ENCODE measurements at regions not wholly inside any gene's neighbourhood (a gene's known extent, or its start where the extent isn't known, plus 50 kb on each side); places are given as distances from the start of the nearest gene placed in this dataset.

GRCh38 chr7:46127814-46128213, 206.7 kb upstream of the IGFBP3 start:
- no peaks in the 10 kb centered on the region for H3K27me3 ChIP-seq (ENCODE audit: control insufficient read depth, insufficient read depth, low read length)
- intact Hi-C loops (cut with micrococcal nuclease) = no loop called here
- no peak for TF ChIP-seq CTCF (IDR thresholded peaks at IDR 0.05)
- WGBS (ENCODE audit: insufficient coverage) = 67% methylated on average over 1 of the region's 2 CpGs
- Mint-ChIP-seq H3K4me1 (no peaks in the 10 kb centered on the region), H3K36me3 (no peaks in the 10 kb centered on the region), H3K4me3 (no peak overlapping the region), H3K27ac (no peak overlapping the region), H3K9me3 (peaks cover 7 to 8% of the 10 kb centered on the region in 2 donors), H3K27me3 (ENCODE audit: low read depth in 2 of 2) (no peaks in the 10 kb centered on the region)
- no peak overlapping the region for H3K4me3 ChIP-seq (ENCODE audit: low read length)
- no peaks in the 10 kb centered on the region for H3K36me3 ChIP-seq (ENCODE audit: control insufficient read depth, insufficient read depth, low read length)
- no peaks in the 10 kb centered on the region for H3K9me3 ChIP-seq (ENCODE audit: control insufficient read depth, insufficient read depth, low read length)
- DNase-seq = no peak
- no peaks in the 10 kb centered on the region for H3K4me1 ChIP-seq (ENCODE audit: control insufficient read depth, insufficient read depth, low read length)
- ATAC-seq = no peak
- no peak overlapping the region for H3K27ac ChIP-seq (ENCODE audit: low read length)

- DNase-seq = no peak
- Mint-ChIP-seq H3K27me3 (ENCODE audit: low read depth in 2 of 2) (no peaks in the 10 kb centered on the region), H3K9me3 (peaks cover 7 to 8% of the 10 kb centered on the region in 2 donors), H3K4me1 (no peaks in the 10 kb centered on the region), H3K36me3 (no peaks in the 10 kb centered on the region), H3K4me3 (no peak overlapping the region), H3K27ac (no peak overlapping the region)
- Histone ChIP-seq H3K27me3 (ENCODE audit: control insufficient read depth, insufficient read depth, low read length) (no peaks in the 10 kb centered on the region), H3K27ac (ENCODE audit: low read length) (no peak overlapping the region), H3K4me1 (ENCODE audit: control insufficient read depth, insufficient read depth, low read length) (no peaks in the 10 kb centered on the region), H3K36me3 (ENCODE audit: control insufficient read depth, insufficient read depth, low read length) (no peaks in the 10 kb centered on the region), H3K4me3 (ENCODE audit: low read length) (no peak overlapping the region), H3K9me3 (ENCODE audit: control insufficient read depth, insufficient read depth, low read length) (no peaks in the 10 kb centered on the region)
- intact Hi-C loops (cut with micrococcal nuclease) = no loop called here
- WGBS (ENCODE audit: insufficient coverage) = 50% methylated on average over 2 of the region's 2 CpGs
- no peak for ATAC-seq
- no peak for TF ChIP-seq CTCF (IDR thresholded peaks at IDR 0.05)
Observed at GRCh38 chr7:46126675-46127300, 205.7 kb upstream of the IGFBP3 start.

- no peak overlapping the region for H3K4me3 Mint-ChIP-seq
- H3K27ac Mint-ChIP-seq = no peak overlapping the region
- Histone ChIP-seq H3K4me3 (ENCODE audit: low read length) (no peak overlapping the region), H3K4me1 (ENCODE audit: control insufficient read depth, insufficient read depth, low read length) (no peaks in the 10 kb centered on the region), H3K27me3 (ENCODE audit: control insufficient read depth, insufficient read depth, low read length) (no peaks in the 10 kb centered on the region), H3K9me3 (ENCODE audit: control insufficient read depth, insufficient read depth, low read length) (no peaks in the 10 kb centered on the region), H3K36me3 (ENCODE audit: control insufficient read depth, insufficient read depth, low read length) (no peaks in the 10 kb centered on the region), H3K27ac (ENCODE audit: low read length) (no peak overlapping the region)
- WGBS (ENCODE audit: insufficient coverage) = 82% methylated on average over 3 of the region's 3 CpGs
- no peak for DNase-seq
- no peak for ATAC-seq
- H3K36me3 Mint-ChIP-seq = no peaks in the 10 kb centered on the region
- no peaks in the 10 kb centered on the region for H3K4me1 Mint-ChIP-seq
- intact Hi-C loops (cut with micrococcal nuclease) = no loop called here
- TF ChIP-seq CTCF (IDR thresholded peaks at IDR 0.05) = no peak
- H3K9me3 Mint-ChIP-seq = peaks cover 3 to 7% of the 10 kb centered on the region in 2 donors
- H3K27me3 Mint-ChIP-seq (ENCODE audit: low read depth in 2 of 2) = no peaks in the 10 kb centered on the region
Observed at GRCh38 chr7:46123756-46124343, 202.8 kb upstream of the IGFBP3 start.

- Mint-ChIP-seq H3K27me3 (ENCODE audit: low read depth in 2 of 2) (no peaks in the 10 kb centered on the region), H3K36me3 (no peaks in the 10 kb centered on the region), H3K4me3 (no peak overlapping the region), H3K9me3 (peaks cover 0 to 2% of the 10 kb centered on the region in 2 donors), H3K4me1 (no peaks in the 10 kb centered on the region), H3K27ac (no peak overlapping the region)
- no peaks in the 10 kb centered on the region for H3K36me3 ChIP-seq (ENCODE audit: control insufficient read depth, insufficient read depth, low read length)
- intact Hi-C loops (cut with micrococcal nuclease) = no loop called here
- DNase-seq = no peak
- no peaks in the 10 kb centered on the region for H3K27me3 ChIP-seq (ENCODE audit: control insufficient read depth, insufficient read depth, low read length)
- TF ChIP-seq CTCF (IDR thresholded peaks at IDR 0.05) = no peak
- WGBS (ENCODE audit: insufficient coverage) = 84% methylated on average over 2 of the region's 3 CpGs
- H3K4me3 ChIP-seq (ENCODE audit: low read length) = no peak overlapping the region
- no peak for ATAC-seq
- H3K4me1 ChIP-seq (ENCODE audit: control insufficient read depth, insufficient read depth, low read length) = no peaks in the 10 kb centered on the region
- H3K27ac ChIP-seq (ENCODE audit: low read length) = no peak overlapping the region
- no peaks in the 10 kb centered on the region for H3K9me3 ChIP-seq (ENCODE audit: control insufficient read depth, insufficient read depth, low read length)
Observed at GRCh38 chr7:46115410-46115809, 194.3 kb upstream of the IGFBP3 start.

Measured in natural killer cell (primary cell).